Prostate gland (tissue), 2 donors: ENCODE measurements at regions not wholly inside any gene's neighbourhood (a gene's known extent, or its start where the extent isn't known, plus 50 kb on each side); places are given as distances from the start of the nearest gene placed in this dataset.

Source experiments
- DNase-seq: peaks from one replicate; pipeline ENCODE4 v3.0.0-alpha.2; 2019; ENCODE audit warnings: low spot score
- H3K27ac ChIP-seq, 2 donors: fragments of 200-600 bp; sonication (generic); 2 replicates each; pipeline ENCODE4 v1.5.1; 2017 to 2019
- H3K27me3 ChIP-seq: fragments of 200-600 bp; sonication (generic); replicated peaks from 2 replicates; pipeline ENCODE4 v1.5.1; 2019; ENCODE audit not compliant: insufficient read depth
- H3K36me3 ChIP-seq, 2 donors: fragments of 200-600 bp; sonication (generic); 1 replicate in 1 of 2; 2 replicates in 1 of 2; pipeline versions ENCODE4 v1.5.1 to v1.8.1; 2017 to 2019
- H3K4me1 ChIP-seq: fragments of 200-600 bp; sonication (generic); replicated peaks from 2 replicates; pipeline ENCODE4 v1.5.1; 2019
- H3K4me3 ChIP-seq, 2 donors: fragments of 200-600 bp; sonication (generic); 2 replicates each; pipeline ENCODE4 v1.5.1; 2017 to 2019
- H3K9me3 ChIP-seq: fragments of 200-600 bp; sonication (generic); 2 replicates; pipeline ENCODE4 v1.5.1; 2017
- POLR2A ChIP-seq: fragments of 450-650 bp; IDR thresholded peaks from one replicate; pipeline ENCODE4 v1.6.1; 2016; ENCODE audit warnings: antibody characterized with exemption, mild to moderate bottlenecking
- POLR2AphosphoS5 ChIP-seq: sonication (generic); formaldehyde crosslinking; IDR thresholded peaks from one replicate; pipeline ENCODE4 v1.6.1; 2017; ENCODE audit warnings: antibody characterized with exemption
- WGBS: methylation state at CpG from one replicate; pipeline ENCODE4 v1.1.5; 2018; 5-methylcytosine and 5-hydroxymethylcytosine counted together
- intact Hi-C: fragments of 100-400 bp; cut with DNase I; formaldehyde crosslinking; loops from one replicate; pipeline ENCODE4 v1.14.2; 2022
- TF ChIP-seq, protein P1 (sequence below), 4 experiments: fragments of 200-600 bp in 2 of 4; fragments of 450-650 bp in 2 of 4; sonication (generic) in 2 of 4; IDR thresholded peaks; 1 replicate in 3 of 4; 2 replicates in 1 of 4; pipeline ENCODE4 v1.5.1; 2016 to 2019; ENCODE audit warnings: antibody characterized with exemption in 4 of 4, mild to moderate bottlenecking in 2 of 4, moderate library complexity in 2 of 4

DNA sequence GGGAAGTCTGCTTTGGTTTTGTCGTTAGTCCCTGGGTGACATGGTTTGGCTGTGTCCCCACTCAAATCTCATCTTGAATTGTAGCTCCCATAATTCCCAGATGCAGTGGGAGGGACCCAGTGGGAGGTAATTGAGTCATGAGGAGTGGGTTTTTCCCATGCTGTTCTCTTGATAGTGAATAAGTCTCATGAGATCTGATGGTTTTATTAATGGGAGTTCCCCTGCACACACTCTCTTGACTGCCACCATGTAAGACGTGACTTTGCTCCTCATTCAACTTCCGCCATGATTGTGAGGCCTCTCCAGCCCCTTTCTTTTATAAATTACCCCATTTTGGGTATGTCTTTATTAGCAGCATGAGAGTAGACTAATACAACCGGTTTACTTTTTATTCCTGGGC lies 405.8 kb upstream of the ID2 start:
- DNase-seq, result no peak
- WGBS, result 88% methylated on average over 4 of the region's 4 CpGs
- TF ChIP-seq POLR2A, result no peak
- TF ChIP-seq POLR2AphosphoS5, result no peak
- TF ChIP-seq, protein P1, sequence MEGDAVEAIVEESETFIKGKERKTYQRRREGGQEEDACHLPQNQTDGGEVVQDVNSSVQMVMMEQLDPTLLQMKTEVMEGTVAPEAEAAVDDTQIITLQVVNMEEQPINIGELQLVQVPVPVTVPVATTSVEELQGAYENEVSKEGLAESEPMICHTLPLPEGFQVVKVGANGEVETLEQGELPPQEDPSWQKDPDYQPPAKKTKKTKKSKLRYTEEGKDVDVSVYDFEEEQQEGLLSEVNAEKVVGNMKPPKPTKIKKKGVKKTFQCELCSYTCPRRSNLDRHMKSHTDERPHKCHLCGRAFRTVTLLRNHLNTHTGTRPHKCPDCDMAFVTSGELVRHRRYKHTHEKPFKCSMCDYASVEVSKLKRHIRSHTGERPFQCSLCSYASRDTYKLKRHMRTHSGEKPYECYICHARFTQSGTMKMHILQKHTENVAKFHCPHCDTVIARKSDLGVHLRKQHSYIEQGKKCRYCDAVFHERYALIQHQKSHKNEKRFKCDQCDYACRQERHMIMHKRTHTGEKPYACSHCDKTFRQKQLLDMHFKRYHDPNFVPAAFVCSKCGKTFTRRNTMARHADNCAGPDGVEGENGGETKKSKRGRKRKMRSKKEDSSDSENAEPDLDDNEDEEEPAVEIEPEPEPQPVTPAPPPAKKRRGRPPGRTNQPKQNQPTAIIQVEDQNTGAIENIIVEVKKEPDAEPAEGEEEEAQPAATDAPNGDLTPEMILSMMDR (IDR thresholded peaks at IDR 0.05), result no peak
- H3K9me3 ChIP-seq, result no peaks in the 10 kb centered on the region
- H3K4me3 ChIP-seq, result no peak overlapping the region
- no peaks in the 10 kb centered on the region for H3K4me1 ChIP-seq
- no peak overlapping the region for H3K27ac ChIP-seq
- intact Hi-C loops, result no loop called here
- H3K27me3 ChIP-seq, result no peaks in the 10 kb centered on the region
- no peaks in the 10 kb centered on the region for H3K36me3 ChIP-seq

DNA sequence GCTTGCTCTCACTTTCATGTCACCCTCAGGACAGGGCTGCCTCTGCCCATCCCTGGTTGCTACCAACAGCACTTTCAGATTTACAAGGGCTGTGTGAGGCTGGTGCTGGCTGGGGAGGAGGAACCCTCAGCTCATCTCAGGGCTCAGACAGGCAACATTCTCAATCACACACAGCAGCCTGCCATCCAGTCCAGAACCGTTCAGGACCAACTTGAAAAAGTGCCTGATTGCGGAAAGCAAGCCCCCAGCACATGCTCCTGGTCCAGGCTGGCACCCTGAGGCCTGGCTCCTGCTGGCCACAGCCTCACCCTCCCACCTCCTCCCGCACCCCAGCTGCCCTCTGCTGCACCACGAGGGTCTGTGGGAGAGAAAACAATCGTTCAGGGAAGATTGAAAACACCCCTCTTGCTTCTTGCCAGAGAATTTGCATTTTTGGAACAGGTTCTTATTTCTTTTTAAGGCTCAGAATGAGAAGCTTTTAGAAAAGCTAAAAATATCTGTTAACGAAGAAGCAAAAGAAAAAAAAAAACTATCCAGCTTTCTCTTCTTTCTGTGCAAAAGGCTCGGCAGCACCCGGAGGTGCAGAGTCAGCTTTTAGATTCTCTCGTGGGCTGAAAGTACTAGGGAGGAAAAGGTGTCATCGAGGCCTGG lies 403.8 kb upstream of the ID2 start:
- no peaks in the 10 kb centered on the region for H3K9me3 ChIP-seq
- DNase-seq, result no peak

GRCh38 chr2:8278709-8279354 lies 403.0 kb upstream of the ID2 start:
- intact Hi-C loops, result no loop called here
- no peaks in the 10 kb centered on the region for H3K27me3 ChIP-seq
- no peaks in the 10 kb centered on the region for H3K4me1 ChIP-seq
- WGBS, result 82% methylated on average over 10 of the region's 10 CpGs
- no peaks in the 10 kb centered on the region for H3K36me3 ChIP-seq
- H3K9me3 ChIP-seq, result no peaks in the 10 kb centered on the region
- no peak for TF ChIP-seq POLR2A
- no peak for TF ChIP-seq POLR2AphosphoS5
- TF ChIP-seq, protein P1 (IDR thresholded peaks at IDR 0.05), result no peak
- DNase-seq, result no peak
- no peak overlapping the region for H3K27ac ChIP-seq
- H3K4me3 ChIP-seq, result no peak overlapping the region

More for the DNA sequence above, 403.8 kb upstream of the ID2 start:
- intact Hi-C loops, result no loop called here
- H3K27me3 ChIP-seq, result no peaks in the 10 kb centered on the region
- no peaks in the 10 kb centered on the region for H3K36me3 ChIP-seq
- H3K4me3 ChIP-seq, result no peak overlapping the region
- TF ChIP-seq, protein P1 (IDR thresholded peaks at IDR 0.05), result no peak
- TF ChIP-seq POLR2A (no peak), POLR2AphosphoS5 (no peak)
- WGBS, result 22% methylated on average over 10 of the region's 10 CpGs
- H3K27ac ChIP-seq, result no peak overlapping the region
- H3K4me1 ChIP-seq, result no peaks in the 10 kb centered on the region

GRCh38 chr2:8279506-8279905 lies 402.4 kb upstream of the ID2 start:
- intact Hi-C loops, result no loop called here
- Histone ChIP-seq H3K27me3 (no peaks in the 10 kb centered on the region), H3K27ac (no peak overlapping the region), H3K4me3 (no peak overlapping the region), H3K4me1 (no peaks in the 10 kb centered on the region), H3K36me3 (no peaks in the 10 kb centered on the region), H3K9me3 (no peaks in the 10 kb centered on the region)
- TF ChIP-seq, protein P1 (IDR thresholded peaks at IDR 0.05), result no peak
- no peak for TF ChIP-seq POLR2AphosphoS5
- no peak for TF ChIP-seq POLR2A
- WGBS, result 97% methylated on average over 9 of the region's 9 CpGs
- DNase-seq, result no peak

- intact Hi-C loops, result no loop called here
Measured at GRCh38 chr2:8281234-8281633, 400.6 kb upstream of the ID2 start.

More at GRCh38 chr2:8281234-8281633, 400.6 kb upstream of the ID2 start:
- no peaks in the 10 kb centered on the region for H3K4me1 ChIP-seq
- no peaks in the 10 kb centered on the region for H3K9me3 ChIP-seq
- no peaks in the 10 kb centered on the region for H3K27me3 ChIP-seq
- H3K36me3 ChIP-seq, result no peaks in the 10 kb centered on the region
- H3K4me3 ChIP-seq, result no peak overlapping the region
- 82% methylated on average over 4 of the region's 4 CpGs for WGBS
- TF ChIP-seq POLR2AphosphoS5 (no peak), POLR2A (no peak)
- DNase-seq, result no peak
- H3K27ac ChIP-seq, result no peak overlapping the region
